GM23338 (cell line): ENCODE measurements at regions not wholly inside any gene's neighbourhood (a gene's known extent, or its start where the extent isn't known, plus 50 kb on each side); places are given as distances from the start of the nearest gene placed in this dataset.

Source experiments
- ATAC-seq: fragments of 200-7000 bp; cut with Tn5 transposase; 3 replicates; pipeline ENCODE4 v1.9.1; 2020
- DNase-seq: peaks from one replicate; pipeline ENCODE4 v3.0.0-alpha.2; 2015; ENCODE audit warnings: low spot score
- H2AFZ ChIP-seq: fragments of 200-600 bp; sonication (generic); 2 replicates; pipeline ENCODE4 v1.8.0; 2016; ENCODE audit warnings: antibody characterized with exemption, mild to moderate bottlenecking, moderate library complexity
- H3F3A ChIP-seq: fragments of 200-600 bp; sonication (generic); replicated peaks from 2 replicates; pipeline ENCODE4 v1.8.0; 2017; ENCODE audit warnings: antibody characterized with exemption, mixed run types, low read depth
- H3K27ac ChIP-seq: fragments of 200-600 bp; sonication (generic); 2 replicates; pipeline ENCODE4 v1.6.1; 2016; ENCODE audit warnings: low read depth
- H3K27me3 ChIP-seq: fragments of 200-600 bp; sonication (generic); 2 replicates; pipeline ENCODE4 v1.8.0; 2016; ENCODE audit warnings: mild to moderate bottlenecking, mixed run types, moderate library complexity; ENCODE audit not compliant: insufficient read depth
- H3K36me3 ChIP-seq: fragments of 200-600 bp; sonication (generic); 2 replicates; pipeline ENCODE4 v1.8.0; 2016; ENCODE audit warnings: mild to moderate bottlenecking; ENCODE audit not compliant: insufficient read depth
- H3K4me1 ChIP-seq: fragments of 200-600 bp; sonication (generic); 2 replicates; pipeline ENCODE4 v1.8.0; 2016; ENCODE audit warnings: mild to moderate bottlenecking, moderate library complexity; ENCODE audit not compliant: insufficient read depth
- H3K4me2 ChIP-seq: fragments of 200-600 bp; sonication (generic); 2 replicates; pipeline ENCODE4 v1.7.1; 2017; ENCODE audit warnings: mixed run types
- H3K4me3 ChIP-seq: fragments of 200-600 bp; sonication (generic); 2 replicates; pipeline ENCODE4 v1.6.1; 2016; ENCODE audit warnings: mixed run types
- H3K79me2 ChIP-seq: fragments of 200-600 bp; sonication (generic); replicated peaks from 2 replicates; pipeline ENCODE4 v1.8.0; 2017; ENCODE audit warnings: mild to moderate bottlenecking; ENCODE audit not compliant: insufficient read depth
- H3K9me2 ChIP-seq: fragments of 200-600 bp; sonication (generic); 2 replicates; pipeline ENCODE4 v1.8.0; 2017; ENCODE audit not compliant: insufficient read depth
- H4K20me1 ChIP-seq: fragments of 200-600 bp; sonication (generic); replicated peaks from 2 replicates; pipeline ENCODE4 v1.8.0; 2017; ENCODE audit warnings: mild to moderate bottlenecking; ENCODE audit not compliant: insufficient read depth
- H3K27ac Mint-ChIP-seq: 2 replicates; pipeline ENCODE4 v1.8.0; 2020; ENCODE audit warnings: inconsistent platforms, mild to moderate bottlenecking, moderate library complexity, mixed read lengths
- H3K27me3 Mint-ChIP-seq: 3 replicates; pipeline ENCODE4 v1.8.0; 2022; ENCODE audit warnings: low read depth, mild to moderate bottlenecking, moderate library complexity, mixed read lengths, inconsistent platforms; ENCODE audit not compliant: insufficient read depth, poor library complexity
- H3K36me3 Mint-ChIP-seq: 3 replicates; pipeline ENCODE4 v1.8.0; 2021; ENCODE audit warnings: low read depth, mild to moderate bottlenecking, inconsistent platforms, moderate library complexity, mixed read lengths
- H3K4me1 Mint-ChIP-seq: 3 replicates; pipeline ENCODE4 v1.8.0; 2020; ENCODE audit warnings: mild to moderate bottlenecking, inconsistent platforms, mixed read lengths
- H3K4me3 Mint-ChIP-seq: 3 replicates; pipeline ENCODE4 v1.8.0; 2021; ENCODE audit warnings: moderate library complexity, mild to moderate bottlenecking, inconsistent platforms, mixed read lengths
- H3K9me3 Mint-ChIP-seq: 3 replicates; pipeline ENCODE4 v1.8.0; 2020; ENCODE audit warnings: moderate library complexity, mild to moderate bottlenecking, inconsistent platforms, mixed read lengths
- CREB1 ChIP-seq: fragments of 250-450 bp; sonication (Bioruptor Pico); IDR thresholded peaks from 2 replicates; pipeline ENCODE4 v1.5.0; 2020; ENCODE audit warnings: low read depth, mild to moderate bottlenecking, moderate library complexity
- CTCF ChIP-seq, 2 experiments: fragments of 200-600 bp in 1 of 2; sonication (generic) in 1 of 2; conservative IDR thresholded peaks; 2 replicates each; pipeline versions ENCODE4 v1.5.1 to v1.6.1; 2016 to 2017; ENCODE audit warnings: antibody characterized with exemption in 2 of 2, low read depth in 2 of 2, mild to moderate bottlenecking in 2 of 2, moderate library complexity in 1 of 2
- ETS1 ChIP-seq: IDR thresholded peaks from 2 replicates; pipeline ENCODE4 v1.6.1; 2016; ENCODE audit warnings: antibody characterized with exemption
- EZH2 ChIP-seq: fragments of 200-600 bp; sonication (generic); IDR thresholded peaks from one replicate; pipeline ENCODE4 v1.8.0; 2017; ENCODE audit warnings: antibody characterized with exemption, mild to moderate bottlenecking, low read depth; ENCODE audit not compliant: unreplicated experiment
- EZH2phosphoT487 ChIP-seq: fragments of 200-600 bp; sonication (generic); IDR thresholded peaks from one replicate; pipeline ENCODE4 v1.8.1; 2018; ENCODE audit warnings: antibody characterized with exemption; ENCODE audit not compliant: unreplicated experiment
- JUNB ChIP-seq: IDR thresholded peaks from one replicate; pipeline ENCODE4 v1.6.1; 2016; ENCODE audit warnings: antibody characterized with exemption; ENCODE audit not compliant: unreplicated experiment
- NANOG ChIP-seq: IDR thresholded peaks from 2 replicates; pipeline ENCODE4 v1.6.1; 2016; ENCODE audit warnings: antibody characterized with exemption, borderline replicate concordance
- POLR2AphosphoS5 ChIP-seq: IDR thresholded peaks from 2 replicates; pipeline ENCODE4 v1.6.1; 2016; ENCODE audit warnings: antibody characterized with exemption, low read depth
- REST ChIP-seq: IDR thresholded peaks from one replicate; pipeline ENCODE4 v1.6.1; 2018; ENCODE audit warnings: antibody characterized with exemption; ENCODE audit not compliant: unreplicated experiment
- STAT1 ChIP-seq: IDR thresholded peaks from one replicate; pipeline ENCODE4 v1.6.1; 2016; ENCODE audit warnings: antibody characterized with exemption; ENCODE audit not compliant: unreplicated experiment
- ZNF114 ChIP-seq: fragments of 250-450 bp; sonication (Bioruptor Pico); IDR thresholded peaks from 2 replicates; pipeline ENCODE4 v1.5.0; 2020; ENCODE audit warnings: mild to moderate bottlenecking, moderate library complexity
- ZNF331 ChIP-seq: fragments of 250-450 bp; sonication (Bioruptor Pico); IDR thresholded peaks from 2 replicates; pipeline ENCODE4 v1.5.0; 2020; ENCODE audit warnings: low read depth, mild to moderate bottlenecking, moderate library complexity
- ZNF462 ChIP-seq: fragments of 250-450 bp; sonication (Bioruptor Pico); IDR thresholded peaks from 2 replicates; pipeline ENCODE4 v1.5.0; 2020; ENCODE audit warnings: mild to moderate bottlenecking, moderate library complexity

- H3K4me3 Mint-ChIP-seq: no peak overlapping the region
- H3K36me3 ChIP-seq: no peaks in the 10 kb centered on the region
- no peak overlapping the region for H3K4me2 ChIP-seq
- H3K9me2 ChIP-seq: 0 out of 2 replicates have a peak, but pooled peaks cover 3% of the 10 kb centered on the region
- no peaks in the 10 kb centered on the region for H4K20me1 ChIP-seq
- ATAC-seq: no peak
- H3K4me1 Mint-ChIP-seq: no peaks in the 10 kb centered on the region
- H3K27me3 Mint-ChIP-seq: no peaks in the 10 kb centered on the region
- H3K79me2 ChIP-seq: no peaks in the 10 kb centered on the region
- H3K9me3 Mint-ChIP-seq: no peaks in the 10 kb centered on the region
- H3K36me3 Mint-ChIP-seq: no peaks in the 10 kb centered on the region
- H2AFZ ChIP-seq: no peak overlapping the region
- H3K27ac Mint-ChIP-seq: no peak overlapping the region
- no peaks in the 10 kb centered on the region for H3K27me3 ChIP-seq
- H3K4me1 ChIP-seq: no peaks in the 10 kb centered on the region
- DNase-seq: no peak
- TF ChIP-seq EZH2phosphoT487 (no peak), ZNF462 (CRISPR knock-in tag) (no peak), CTCF (conservative IDR thresholded peaks at IDR 0.05; ENCODE audit: low read depth in 2 of 2) (no peak), EZH2 (no peak), JUNB (no peak), REST (no peak), POLR2AphosphoS5 (no peak), CREB1 (CRISPR knock-in tag) (no peak), ZNF114 (CRISPR knock-in tag) (no peak), STAT1 (no peak), NANOG (no peak), ZNF331 (CRISPR knock-in tag) (no peak), ETS1 (no peak)
- no peak overlapping the region for H3K4me3 ChIP-seq
- H3K27ac ChIP-seq: no peak overlapping the region
- no peaks in the 10 kb centered on the region for H3F3A ChIP-seq
Measured at GRCh38 chr19:32238076-32238475, 107.3 kb upstream of the ZNF507 start.
